ENCODE measurements at regions not wholly inside any gene's neighbourhood (a gene's known extent, or its start where the extent isn't known, plus 50 kb on each side); places are given as distances from the start of the nearest gene placed in this dataset.

- no peak for ATAC-seq
- intact Hi-C loops (cut with DNase I; ENCODE audit: low total_unique reads): no loop called here
- in situ Hi-C loops (cut with MboI; ENCODE audit: low sequenced_read_pairs in 4 of 4): no loop called here
Observed at GRCh38 chr1:199778324-199778955, 249.1 kb upstream of the NR5A2 start.

DNA sequence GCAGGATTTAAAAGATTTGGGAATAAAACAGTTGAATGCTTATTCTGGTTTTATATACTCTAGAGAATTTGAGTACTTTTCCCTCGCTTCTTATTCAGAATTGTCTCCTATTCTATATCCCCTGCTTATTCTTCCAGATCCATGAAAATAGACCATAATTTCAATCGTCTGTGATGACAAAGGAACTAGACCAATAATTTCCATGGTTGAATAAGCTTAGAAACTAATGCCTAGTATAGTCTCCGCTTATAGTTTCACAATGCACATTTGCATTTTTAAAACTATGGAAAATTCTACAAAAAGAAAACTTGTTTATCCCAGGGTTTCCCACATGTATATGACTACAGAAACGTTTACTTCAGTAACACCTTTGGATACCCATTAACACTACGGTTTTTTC lies 247.4 kb upstream of the NR5A2 start:
- DNase-seq (no peak), ATAC-seq (no peak)
- Histone ChIP-seq H3K27ac (no peak overlapping the region), H3K4me3 (no peak overlapping the region), H3K4me1 (no peaks in the 10 kb centered on the region), H3K27me3 (no peaks in the 10 kb centered on the region), H3K9me3 (no peaks in the 10 kb centered on the region), H3K36me3 (no peaks in the 10 kb centered on the region)
- in situ Hi-C loops (cut with MboI; ENCODE audit: low sequenced_read_pairs in 4 of 4): no loop called here
- no peak for TF ChIP-seq POLR2A (IDR thresholded peaks at IDR 0.05)
- TF ChIP-seq, protein P1, sequence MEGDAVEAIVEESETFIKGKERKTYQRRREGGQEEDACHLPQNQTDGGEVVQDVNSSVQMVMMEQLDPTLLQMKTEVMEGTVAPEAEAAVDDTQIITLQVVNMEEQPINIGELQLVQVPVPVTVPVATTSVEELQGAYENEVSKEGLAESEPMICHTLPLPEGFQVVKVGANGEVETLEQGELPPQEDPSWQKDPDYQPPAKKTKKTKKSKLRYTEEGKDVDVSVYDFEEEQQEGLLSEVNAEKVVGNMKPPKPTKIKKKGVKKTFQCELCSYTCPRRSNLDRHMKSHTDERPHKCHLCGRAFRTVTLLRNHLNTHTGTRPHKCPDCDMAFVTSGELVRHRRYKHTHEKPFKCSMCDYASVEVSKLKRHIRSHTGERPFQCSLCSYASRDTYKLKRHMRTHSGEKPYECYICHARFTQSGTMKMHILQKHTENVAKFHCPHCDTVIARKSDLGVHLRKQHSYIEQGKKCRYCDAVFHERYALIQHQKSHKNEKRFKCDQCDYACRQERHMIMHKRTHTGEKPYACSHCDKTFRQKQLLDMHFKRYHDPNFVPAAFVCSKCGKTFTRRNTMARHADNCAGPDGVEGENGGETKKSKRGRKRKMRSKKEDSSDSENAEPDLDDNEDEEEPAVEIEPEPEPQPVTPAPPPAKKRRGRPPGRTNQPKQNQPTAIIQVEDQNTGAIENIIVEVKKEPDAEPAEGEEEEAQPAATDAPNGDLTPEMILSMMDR (IDR thresholded peaks at IDR 0.05 in 4 of 5, conservative IDR thresholded peaks at IDR 0.05 in 1 of 5): no peak
- intact Hi-C loops (cut with DNase I; ENCODE audit: low total_unique reads): no loop called here

More at GRCh38 chr1:199778324-199778955, 249.1 kb upstream of the NR5A2 start:
- no peak for DNase-seq
- H3K27me3 ChIP-seq: no peaks in the 10 kb centered on the region
- no peaks in the 10 kb centered on the region for H3K9me3 ChIP-seq
- H3K36me3 ChIP-seq: no peaks in the 10 kb centered on the region
- no peaks in the 10 kb centered on the region for H3K4me1 ChIP-seq
- H3K27ac ChIP-seq: no peak overlapping the region
- H3K4me3 ChIP-seq: no peak overlapping the region
- no peak for TF ChIP-seq POLR2A (IDR thresholded peaks at IDR 0.05)
- TF ChIP-seq, protein P1 (IDR thresholded peaks at IDR 0.05 in 4 of 5, conservative IDR thresholded peaks at IDR 0.05 in 1 of 5): no peak

- Histone ChIP-seq H3K27me3 (no peaks in the 10 kb centered on the region), H3K4me1 (no peaks in the 10 kb centered on the region), H3K4me3 (no peak overlapping the region), H3K27ac (no peak overlapping the region), H3K9me3 (no peaks in the 10 kb centered on the region), H3K36me3 (no peaks in the 10 kb centered on the region)
- intact Hi-C loops (cut with DNase I; ENCODE audit: low total_unique reads): no loop called here
- TF ChIP-seq, protein P1 (IDR thresholded peaks at IDR 0.05 in 4 of 5, conservative IDR thresholded peaks at IDR 0.05 in 1 of 5): no peak
- no peak for TF ChIP-seq POLR2A (IDR thresholded peaks at IDR 0.05)
- ATAC-seq (no peak), DNase-seq (no peak)
- in situ Hi-C loops (cut with MboI; ENCODE audit: low sequenced_read_pairs in 4 of 4): no loop called here
Observed at GRCh38 chr1:199780948-199781670, 246.4 kb upstream of the NR5A2 start.

- Histone ChIP-seq H3K36me3 (no peaks in the 10 kb centered on the region), H3K4me3 (no peak overlapping the region), H3K4me1 (no peaks in the 10 kb centered on the region), H3K9me3 (no peaks in the 10 kb centered on the region), H3K27me3 (no peaks in the 10 kb centered on the region), H3K27ac (no peak overlapping the region)
- no peak for TF ChIP-seq POLR2A (IDR thresholded peaks at IDR 0.05)
- TF ChIP-seq, protein P1 (IDR thresholded peaks at IDR 0.05 in 4 of 5, conservative IDR thresholded peaks at IDR 0.05 in 1 of 5): no peak
- DNase-seq (no peak), ATAC-seq (no peak)
- in situ Hi-C loops (cut with MboI; ENCODE audit: low sequenced_read_pairs in 4 of 4): no loop called here
- intact Hi-C loops (cut with DNase I; ENCODE audit: low total_unique reads): no loop called here
Observed at GRCh38 chr1:199784138-199784895, 243.2 kb upstream of the NR5A2 start.

All from gastrocnemius medialis (tissue), 4 donors.